GM12873 (cell line): ENCODE measurements at regions not wholly inside any gene's neighbourhood (a gene's known extent, or its start where the extent isn't known, plus 50 kb on each side); places are given as distances from the start of the nearest gene placed in this dataset.

Experiments used
- TF ChIP-seq, protein P1 (sequence below): IDR thresholded peaks from 2 replicates; pipeline ENCODE4 v1.5.1; 2012; ENCODE audit warnings: low read depth, mild to moderate bottlenecking, moderate library complexity, low read length, control low read depth; ENCODE audit not compliant: insufficient read depth; ENCODE audit errors: missing control alignments

DNA sequence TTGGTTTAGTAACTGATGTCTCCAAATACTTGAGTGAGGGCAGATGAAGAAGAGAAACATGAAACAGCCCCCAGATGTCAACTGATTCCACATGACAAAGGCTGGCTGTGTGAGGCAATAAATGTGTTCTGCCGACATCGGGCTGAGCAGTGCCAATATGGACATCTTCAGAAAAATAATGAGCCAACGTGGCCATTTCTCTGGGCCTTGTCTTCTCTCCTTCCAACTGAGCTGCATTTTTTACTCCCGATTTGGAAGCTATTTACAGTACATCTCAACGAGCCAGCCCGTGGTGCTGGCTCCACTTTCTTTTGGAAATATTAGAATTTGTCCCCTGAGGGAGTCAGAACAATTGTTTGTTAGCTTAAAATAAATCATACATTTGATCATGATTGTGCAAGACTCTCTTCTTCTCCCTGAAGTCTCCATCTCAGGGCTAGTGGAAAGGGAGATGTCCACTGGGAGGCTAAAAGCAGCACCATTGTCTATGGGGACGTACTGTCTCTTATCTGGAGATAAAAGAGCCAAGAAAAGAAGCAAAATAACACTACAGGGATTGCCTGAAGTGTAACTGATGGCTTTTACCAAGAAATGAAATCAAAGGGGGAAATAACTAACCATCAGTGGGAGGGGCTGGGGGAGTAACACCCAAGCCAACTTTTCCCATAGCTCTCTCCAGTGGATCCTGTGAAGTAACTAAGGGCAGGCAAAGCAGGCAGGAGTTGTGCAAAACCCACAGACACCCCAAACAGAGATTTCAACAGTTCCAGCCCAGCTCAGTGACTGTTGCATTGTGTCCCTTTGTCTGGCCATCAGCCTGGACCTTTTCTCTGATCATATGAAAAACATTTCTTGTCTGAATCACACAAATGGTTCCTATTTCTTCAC, 114.8 kb downstream of the RDH14 start:
- TF ChIP-seq, protein P1, sequence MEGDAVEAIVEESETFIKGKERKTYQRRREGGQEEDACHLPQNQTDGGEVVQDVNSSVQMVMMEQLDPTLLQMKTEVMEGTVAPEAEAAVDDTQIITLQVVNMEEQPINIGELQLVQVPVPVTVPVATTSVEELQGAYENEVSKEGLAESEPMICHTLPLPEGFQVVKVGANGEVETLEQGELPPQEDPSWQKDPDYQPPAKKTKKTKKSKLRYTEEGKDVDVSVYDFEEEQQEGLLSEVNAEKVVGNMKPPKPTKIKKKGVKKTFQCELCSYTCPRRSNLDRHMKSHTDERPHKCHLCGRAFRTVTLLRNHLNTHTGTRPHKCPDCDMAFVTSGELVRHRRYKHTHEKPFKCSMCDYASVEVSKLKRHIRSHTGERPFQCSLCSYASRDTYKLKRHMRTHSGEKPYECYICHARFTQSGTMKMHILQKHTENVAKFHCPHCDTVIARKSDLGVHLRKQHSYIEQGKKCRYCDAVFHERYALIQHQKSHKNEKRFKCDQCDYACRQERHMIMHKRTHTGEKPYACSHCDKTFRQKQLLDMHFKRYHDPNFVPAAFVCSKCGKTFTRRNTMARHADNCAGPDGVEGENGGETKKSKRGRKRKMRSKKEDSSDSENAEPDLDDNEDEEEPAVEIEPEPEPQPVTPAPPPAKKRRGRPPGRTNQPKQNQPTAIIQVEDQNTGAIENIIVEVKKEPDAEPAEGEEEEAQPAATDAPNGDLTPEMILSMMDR = no peak

DNA sequence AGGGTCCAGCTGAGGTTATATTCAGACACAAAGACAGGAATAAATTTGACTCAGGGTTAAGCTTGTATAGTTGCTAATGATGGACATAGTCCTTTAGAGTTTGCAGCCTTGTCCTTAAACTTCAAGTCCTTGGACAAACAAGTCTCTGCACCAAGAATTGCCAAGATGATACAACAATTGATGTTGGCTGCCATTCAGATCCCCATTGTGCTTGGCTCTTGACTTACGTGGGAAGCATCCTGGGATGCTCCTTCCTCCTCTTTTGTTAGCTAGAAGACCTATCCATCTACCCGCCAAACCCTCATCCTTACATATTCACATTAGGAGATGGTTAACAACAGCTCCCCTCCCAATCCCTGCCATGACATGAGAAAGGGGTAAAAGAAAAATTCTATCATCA, 115.6 kb downstream of the RDH14 start:
- TF ChIP-seq, protein P1 = no peak

DNA sequence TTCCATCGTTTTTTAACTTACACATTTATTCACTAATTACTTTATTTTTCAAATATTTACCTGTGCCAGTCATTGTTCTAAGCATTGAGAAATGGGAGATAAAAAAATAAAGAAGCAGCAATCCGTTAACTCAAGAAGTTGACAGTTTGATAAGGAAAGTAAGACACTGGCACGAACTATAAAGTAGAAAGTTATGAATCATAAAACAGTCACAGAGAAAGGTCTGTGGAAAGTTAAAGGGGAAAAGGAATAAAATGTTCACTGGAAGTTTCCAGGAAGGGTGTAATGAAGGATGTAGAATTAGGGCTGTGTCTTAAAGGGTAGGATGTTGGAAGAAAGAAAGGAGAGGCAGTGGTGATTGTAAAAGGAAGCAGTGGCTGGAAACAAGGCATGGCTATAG, 118.9 kb downstream of the RDH14 start:
- TF ChIP-seq, protein P1 = no peak

- TF ChIP-seq, protein P1 = no peak
Observed at GRCh38 chr2:18440777-18441176, 119.7 kb downstream of the RDH14 start.

DNA sequence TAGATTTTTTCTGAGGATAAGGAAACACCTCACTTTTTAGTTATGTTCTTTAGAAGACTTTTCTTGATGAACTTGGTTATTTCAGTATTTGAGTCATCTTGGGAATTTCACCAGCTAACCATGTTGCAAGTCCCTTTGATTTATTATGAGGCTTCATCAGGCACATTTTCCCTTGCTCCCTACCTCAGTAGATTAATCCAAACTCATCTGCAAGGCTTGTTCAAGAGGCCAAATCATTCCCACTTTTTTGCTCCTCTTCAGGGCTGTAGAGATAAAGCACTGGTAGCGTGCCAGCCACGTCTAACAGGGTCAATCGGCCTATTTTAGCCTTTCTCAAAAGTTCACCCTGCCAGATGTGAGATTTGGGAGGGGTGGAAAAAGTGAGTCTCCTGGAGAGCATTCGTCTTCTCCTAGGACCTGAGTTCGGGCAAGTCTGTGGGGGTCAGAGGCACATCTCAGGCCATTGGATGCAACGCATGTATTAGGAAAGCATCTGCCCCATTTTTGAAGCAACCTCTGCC, 120.3 kb downstream of the RDH14 start:
- TF ChIP-seq, protein P1 = no peak

DNA sequence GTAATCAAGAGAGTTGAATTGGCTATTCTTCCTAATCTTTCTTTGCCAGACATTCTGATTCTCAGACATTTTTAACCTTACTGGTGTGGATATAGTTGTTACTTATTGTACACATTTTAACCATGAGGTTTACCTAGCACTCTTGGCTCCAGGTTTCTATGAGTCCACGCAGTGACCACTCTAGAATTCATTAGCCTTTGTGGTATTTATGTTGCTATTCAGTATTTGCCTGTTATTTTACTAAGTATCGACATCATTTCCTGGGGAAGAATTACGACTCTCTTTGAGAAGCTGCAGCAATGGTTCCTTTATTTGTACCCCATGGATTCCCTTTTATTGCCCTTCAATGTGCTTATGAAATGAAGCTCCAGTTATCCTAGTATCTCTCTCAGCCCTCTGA, 120.7 kb downstream of the RDH14 start:
- TF ChIP-seq, protein P1 = no peak

- TF ChIP-seq, protein P1 = no peak
Observed at GRCh38 chr2:18437909-18438308, 122.5 kb downstream of the RDH14 start.
